SK-N-SH (cell line): ENCODE measurements at regions not wholly inside any gene's neighbourhood (a gene's known extent, or its start where the extent isn't known, plus 50 kb on each side); places are given as distances from the start of the nearest gene placed in this dataset.

Experiments used
- CTCF ChIA-PET: fragments of 300-600, 350-600 bp; formaldehyde crosslinking; extraction: SDS; loops from one replicate; lab custom pipeline; 2021; lab: Yijun Ruan, JAX
- POLR2A ChIA-PET: fragments of 350-600 bp; sonication (Branson Sonifier 250); formaldehyde crosslinking; extraction: SDS; loops from one replicate; lab custom pipeline; 2020; ENCODE audit warnings: antibody characterized with exemption, inconsistent platforms; lab: Yijun Ruan, JAX
- DNase-seq: peaks from one replicate; pipeline ENCODE4 v3.0.0; 2012
- H2AFZ ChIP-seq: fragments of 200-600 bp; sonication (generic); 2 replicates; pipeline ENCODE4 v1.8.1; 2016; ENCODE audit warnings: antibody characterized with exemption, mild to moderate bottlenecking, low read depth
- H3F3A ChIP-seq: fragments of 200-600 bp; sonication (generic); replicated peaks from 2 replicates; pipeline ENCODE3; 2016; ENCODE audit warnings: antibody characterized with exemption, mild to moderate bottlenecking; ENCODE audit not compliant: insufficient read depth
- H3K27ac ChIP-seq, 2 experiments: fragments of 200-500 bp in 1 of 2; fragments of 200-600 bp in 1 of 2; sonication (Bioruptor generic) in 1 of 2; sonication (generic), shearing (Covaris generic) in 1 of 2; 2 replicates each; pipeline versions ENCODE4 v1.5.1 to v1.6.1; 2014 to 2016; ENCODE audit warnings: low read depth in 2 of 2, inconsistent platforms in 1 of 2, low read length in 1 of 2, mild to moderate bottlenecking in 1 of 2, mixed read lengths in 1 of 2
- H3K27me3 ChIP-seq: fragments of 200-600 bp; sonication (generic), shearing (Covaris generic); 2 replicates; pipeline ENCODE4 v1.6.1; 2016; ENCODE audit warnings: mixed run types; ENCODE audit not compliant: insufficient read depth
- H3K36me3 ChIP-seq, 2 experiments: fragments of 200-500 bp in 1 of 2; fragments of 200-600 bp in 1 of 2; sonication (Bioruptor generic) in 1 of 2; sonication (generic) in 1 of 2; replicated peaks in 1 of 2; 2 replicates each; pipeline versions ENCODE3 to v1.5.1; 2014 to 2016; ENCODE audit warnings: low read length in 1 of 2, mild to moderate bottlenecking in 1 of 2; ENCODE audit not compliant: insufficient read depth in 2 of 2, control insufficient read depth in 1 of 2
- H3K4me1 ChIP-seq, 2 experiments: fragments of 200-500 bp in 1 of 2; fragments of 200-600 bp in 1 of 2; sonication (Bioruptor generic) in 1 of 2; sonication (generic), shearing (Covaris generic) in 1 of 2; 2 replicates each; pipeline versions ENCODE4 v1.5.1 to v1.6.1; 2014 to 2016; ENCODE audit warnings: low read depth in 1 of 2, low read length in 1 of 2, mixed run types in 1 of 2; ENCODE audit not compliant: insufficient read depth in 2 of 2, control insufficient read depth in 1 of 2
- H3K4me2 ChIP-seq: fragments of 200-600 bp; sonication (generic), shearing (Covaris generic); 2 replicates; pipeline ENCODE4 v1.6.1; 2017; ENCODE audit warnings: mixed run types
- H3K4me3 ChIP-seq, 2 experiments: fragments of 200-500 bp in 1 of 2; fragments of 200-600 bp in 1 of 2; sonication (Bioruptor generic) in 1 of 2; sonication (generic), shearing (Covaris generic) in 1 of 2; 2 replicates each; pipeline versions ENCODE4 v1.5.1 to v1.8.1; 2014 to 2016; ENCODE audit warnings: low read depth in 2 of 2, inconsistent platforms in 1 of 2, low read length in 1 of 2, mild to moderate bottlenecking in 1 of 2, mixed read lengths in 1 of 2, moderate library complexity in 1 of 2
- H3K79me2 ChIP-seq: fragments of 200-600 bp; sonication (generic); 2 replicates; pipeline ENCODE4 v1.8.1; 2017; ENCODE audit warnings: mild to moderate bottlenecking; ENCODE audit not compliant: insufficient read depth
- H3K9ac ChIP-seq: fragments of 200-600 bp; sonication (generic); 2 replicates; pipeline ENCODE4 v1.6.1; 2017; ENCODE audit warnings: mixed run types
- H3K9me2 ChIP-seq: fragments of 200-600 bp; sonication (generic); 2 replicates; pipeline ENCODE4 v1.6.1; 2017; ENCODE audit warnings: mixed run types
- H3K9me3 ChIP-seq: fragments of 200-600 bp; sonication (generic); 2 replicates; pipeline ENCODE4 v1.6.1; 2017; ENCODE audit warnings: mixed run types, mild to moderate bottlenecking, moderate library complexity
- H4K20me1 ChIP-seq: fragments of 200-600 bp; sonication (generic); 2 replicates; pipeline ENCODE4 v1.6.1; 2017; ENCODE audit warnings: mild to moderate bottlenecking, mixed run types; ENCODE audit not compliant: insufficient read depth
- CHD2 ChIP-seq: fragments of 150-350 bp; IDR thresholded peaks from 2 replicates; pipeline ENCODE4 v1.6.1; 2018; ENCODE audit warnings: low read length; ENCODE audit not compliant: partially characterized antibody
- EP300 ChIP-seq, 2 experiments: IDR thresholded peaks; 2 replicates each; pipeline versions ENCODE4 v1.4.0 to v1.6.1; 2012; ENCODE audit warnings: borderline replicate concordance in 1 of 2, low read depth in 1 of 2, low read length in 1 of 2
- EZH2phosphoT487 ChIP-seq: fragments of 200-600 bp; sonication (generic); IDR thresholded peaks from 2 replicates; pipeline ENCODE4 v1.6.1; 2017; ENCODE audit warnings: low read depth, mixed run types, mild to moderate bottlenecking, antibody characterized with exemption, moderate library complexity, borderline replicate concordance
- FOXJ3 ChIP-seq: sonication (generic); formaldehyde crosslinking; IDR thresholded peaks from 2 replicates; pipeline ENCODE4 v1.5.1; 2020; ENCODE audit warnings: mild to moderate bottlenecking, missing genetic modification reagents
- FOXM1 ChIP-seq: IDR thresholded peaks from 2 replicates; pipeline ENCODE4 v1.4.0; 2012; ENCODE audit warnings: low read depth, mild to moderate bottlenecking
- GABPA ChIP-seq: IDR thresholded peaks from 2 replicates; pipeline ENCODE4 v1.4.0; 2012; ENCODE audit warnings: low read depth, mild to moderate bottlenecking
- GATA2 ChIP-seq: sonication (generic); formaldehyde crosslinking; IDR thresholded peaks from 2 replicates; pipeline ENCODE4 v1.5.0; 2020; ENCODE audit warnings: mild to moderate bottlenecking, missing genetic modification reagents
- JUND ChIP-seq: IDR thresholded peaks from 2 replicates; pipeline ENCODE4 v1.4.0; 2012
- MEF2A ChIP-seq: IDR thresholded peaks from 2 replicates; pipeline ENCODE4 v1.4.0; 2012; ENCODE audit warnings: low read depth, borderline replicate concordance
- NFIC ChIP-seq: IDR thresholded peaks from 2 replicates; pipeline ENCODE4 v1.4.0; 2012; ENCODE audit warnings: borderline replicate concordance
- NRF1 ChIP-seq: IDR thresholded peaks from 2 replicates; pipeline ENCODE4 v1.6.1; 2012; ENCODE audit warnings: low read depth, mild to moderate bottlenecking, low read length
- PBX3 ChIP-seq: IDR thresholded peaks from 2 replicates; pipeline ENCODE4; 2012
- POLR2AphosphoS5 ChIP-seq: IDR thresholded peaks from 2 replicates; pipeline ENCODE4 v1.6.1; 2012; ENCODE audit warnings: low read depth, low read length
- RCOR1 ChIP-seq: fragments of 150-350 bp; IDR thresholded peaks from 2 replicates; pipeline ENCODE4 v1.6.1; 2017; ENCODE audit warnings: antibody characterized with exemption, low read length
- REST ChIP-seq: IDR thresholded peaks from 2 replicates; pipeline ENCODE4 v1.6.1; 2012; ENCODE audit warnings: mild to moderate bottlenecking, low read depth, low read length, moderate library complexity
- RFX5 ChIP-seq: IDR thresholded peaks from 2 replicates; pipeline ENCODE4 v1.6.1; 2012; ENCODE audit warnings: mild to moderate bottlenecking, improper control_type of control experiment, low read length
- SMC3 ChIP-seq: IDR thresholded peaks from 2 replicates; pipeline ENCODE4 v1.6.1; 2012; ENCODE audit warnings: low read depth, low read length, improper control_type of control experiment
- TAF1 ChIP-seq: IDR thresholded peaks from 2 replicates; pipeline ENCODE4 v1.6.1; 2012; ENCODE audit warnings: low read depth, mild to moderate bottlenecking, low read length, moderate library complexity, borderline replicate concordance
- WGBS: methylation state at CpG from one replicate; pipeline ENCODE4 v1.1.6; 2017; ENCODE audit warnings: low lambda C conversion rate; 5-methylcytosine and 5-hydroxymethylcytosine counted together
- TF ChIP-seq, protein P1 (sequence below): IDR thresholded peaks from 2 replicates; pipeline ENCODE4 v1.4.0; 2012; ENCODE audit warnings: low read depth

GRCh38 chr10:90372451-90372850 is 485.4 kb downstream of the HTR7 start:
- H3K4me1 ChIP-seq = no peaks in the 10 kb centered on the region
- ChIA-PET CTCF (no interaction called here), POLR2A (no interaction called here)
- H3K79me2 ChIP-seq = no peaks in the 10 kb centered on the region
- H3K27me3 ChIP-seq = no peaks in the 10 kb centered on the region
- TF ChIP-seq GATA2 (no peak), JUND (no peak), FOXJ3 (no peak), GABPA (no peak), RCOR1 (no peak), SMC3 (no peak), RFX5 (no peak), NFIC (no peak), EP300 (IDR thresholded peaks at IDR 0.05; ENCODE audit: borderline replicate concordance in 1 of 2, low read depth in 1 of 2, low read length in 1 of 2) (no peak), MEF2A (no peak), NRF1 (no peak), FOXM1 (no peak), TAF1 (no peak), POLR2AphosphoS5 (no peak), CHD2 (no peak)
- TF ChIP-seq, protein P1, sequence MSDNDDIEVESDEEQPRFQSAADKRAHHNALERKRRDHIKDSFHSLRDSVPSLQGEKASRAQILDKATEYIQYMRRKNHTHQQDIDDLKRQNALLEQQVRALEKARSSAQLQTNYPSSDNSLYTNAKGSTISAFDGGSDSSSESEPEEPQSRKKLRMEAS = no peak
- no peak overlapping the region for H3K4me2 ChIP-seq
- H2AFZ ChIP-seq = no peak overlapping the region
- no peak overlapping the region for H3K9ac ChIP-seq
- no peak overlapping the region for H3K4me3 ChIP-seq
- H4K20me1 ChIP-seq = no peaks in the 10 kb centered on the region
- WGBS = 2% methylated on average over 2 of the region's 2 CpGs
- no peak for DNase-seq
- H3F3A ChIP-seq = no peaks in the 10 kb centered on the region
- H3K9me2 ChIP-seq = no peaks in the 10 kb centered on the region
- H3K9me3 ChIP-seq = no peaks in the 10 kb centered on the region
- no peak overlapping the region for H3K27ac ChIP-seq
- H3K36me3 ChIP-seq = no peaks in the 10 kb centered on the region

DNA sequence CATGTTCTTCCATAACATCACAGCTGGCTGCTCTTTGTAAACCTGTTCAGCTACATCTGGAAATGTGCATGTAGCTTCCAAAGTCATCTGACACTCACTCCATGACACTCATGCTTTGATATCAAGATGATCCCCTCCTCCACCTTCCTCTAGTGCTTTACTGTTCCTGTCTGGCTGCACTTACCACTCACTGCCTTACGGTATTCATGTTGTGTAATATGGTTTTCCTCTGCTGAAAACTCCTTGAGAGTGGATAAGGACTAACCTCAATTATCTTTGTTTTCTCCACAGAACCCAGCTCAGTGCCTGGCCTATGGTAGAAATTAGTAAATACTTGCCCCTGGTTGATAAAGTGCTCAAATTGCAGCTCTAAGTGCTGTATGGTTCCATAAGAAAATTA is 483.9 kb downstream of the HTR7 start:
- no peaks in the 10 kb centered on the region for H3K9me3 ChIP-seq
- DNase-seq = no peak
- H3K27ac ChIP-seq = no peak overlapping the region
- no peaks in the 10 kb centered on the region for H3K36me3 ChIP-seq
- no peak overlapping the region for H3K4me3 ChIP-seq
- H3K9ac ChIP-seq = no peak overlapping the region
- no peaks in the 10 kb centered on the region for H3K79me2 ChIP-seq
- H2AFZ ChIP-seq = no peak overlapping the region
- no peaks in the 10 kb centered on the region for H3K4me1 ChIP-seq
- POLR2A ChIA-PET = no interaction called here
- H3K4me2 ChIP-seq = no peak overlapping the region
- H3F3A ChIP-seq = no peaks in the 10 kb centered on the region
- CTCF ChIA-PET = interaction anchor here (0.8 kb wide), 2 partner anchors 8 to 73 kb away, joined by 3 read pairs; no protein-coding TSS in a partner anchor
- no peak for TF ChIP-seq EZH2phosphoT487
- no peak for TF ChIP-seq SMC3
- TF ChIP-seq PBX3 = no peak
- TF ChIP-seq FOXJ3 = no peak
- no peak for TF ChIP-seq MEF2A
- no peak for TF ChIP-seq NRF1
- no peak for TF ChIP-seq EP300 (IDR thresholded peaks at IDR 0.05; ENCODE audit: borderline replicate concordance in 1 of 2, low read depth in 1 of 2, low read length in 1 of 2)
- no peak for TF ChIP-seq REST
- no peak for TF ChIP-seq GATA2
- TF ChIP-seq RCOR1 = no peak
- TF ChIP-seq POLR2AphosphoS5 = no peak
- TF ChIP-seq, all 33 proteins: peak for 0
- Histone ChIP-seq H4K20me1 (no peaks in the 10 kb centered on the region), H3K27me3 (no peaks in the 10 kb centered on the region), H3K9me2 (no peaks in the 10 kb centered on the region)
- WGBS = 0% methylated on average over 1 of the region's 1 CpG
